ENCODE measurements at regions not wholly inside any gene's neighbourhood (a gene's known extent, or its start where the extent isn't known, plus 50 kb on each side); places are given as distances from the start of the nearest gene placed in this dataset.

GRCh38 chr3:75242012-75242735 is 422.0 kb upstream of the FRG2C start:
- no peak for ATAC-seq (ENCODE audit: low read depth)
- in situ Hi-C loops (cut with MboI; ENCODE audit: low sequenced_read_pairs), result no loop called here
- Histone ChIP-seq H3K79me1 (ENCODE audit: low read depth in 1 of 2, low read length in 2 of 2) (no peaks in the 10 kb centered on the region), H3K4me3 (ENCODE audit: insufficient read depth, low read depth, low read length) (no peak overlapping the region), H3K27me3 (ENCODE audit: control insufficient read depth, insufficient read depth, low read length) (no peaks in the 10 kb centered on the region), H3K4ac (ENCODE audit: low read depth, low read length) (no peak overlapping the region), H2BK15ac (ENCODE audit: low read depth, low read length) (no peak overlapping the region), H3K23ac (ENCODE audit: low read depth, low read length) (no peak overlapping the region), H2AFZ (replicated peaks; ENCODE audit: low read length, poor library complexity) (no peak overlapping the region), H3K14ac (replicated peaks; ENCODE audit: low read depth, low read length) (no peak overlapping the region), H3K27ac (ENCODE audit: insufficient read depth, low read length) (no peak overlapping the region), H3K36me3 (ENCODE audit: control insufficient read depth, insufficient read depth, low read length) (no peaks in the 10 kb centered on the region), H2BK5ac (ENCODE audit: low read depth, low read length, poor library complexity, severe bottlenecking) (no peak overlapping the region), H2BK120ac (ENCODE audit: low read depth, low read length) (no peak overlapping the region), H3K4me1 (ENCODE audit: control insufficient read depth, insufficient read depth, low read length) (no peaks in the 10 kb centered on the region), H4K91ac (ENCODE audit: insufficient read depth, low read depth, low read length) (no peak overlapping the region), H4K8ac (ENCODE audit: low read depth in 2 of 2, low read length in 2 of 2) (no peak overlapping the region), H3K9me1 (ENCODE audit: insufficient read depth, low read length) (no peaks in the 10 kb centered on the region), H3K9me3 (ENCODE audit: control insufficient read depth, insufficient read depth, low read length) (no peaks in the 10 kb centered on the region), H4K20me1 (ENCODE audit: insufficient read depth, low read length) (no peaks in the 10 kb centered on the region), H2BK20ac (ENCODE audit: low read depth, low read length) (no peak overlapping the region), H2AK9ac (replicated peaks; ENCODE audit: low read depth, low read length, poor library complexity) (no peak overlapping the region), H3K4me2 (ENCODE audit: low read depth, low read length) (no peak overlapping the region), H3K18ac (ENCODE audit: low read depth, low read length) (no peak overlapping the region), H3K56ac (ENCODE audit: extremely low read depth, insufficient read depth, low read length) (no peak overlapping the region), H2AK5ac (ENCODE audit: low read depth, low read length) (no peak overlapping the region), H4K5ac (ENCODE audit: low read depth, low read length) (no peak overlapping the region), H3K9ac (ENCODE audit: low read depth, low read length) (no peak overlapping the region)
- TF ChIP-seq CTCF (conservative IDR thresholded peaks at IDR 0.05; ENCODE audit: low read depth, low read length) (no peak), MAFK (IDR thresholded peaks at IDR 0.05; ENCODE audit: low read depth, low read length) (no peak), FOS (IDR thresholded peaks at IDR 0.05; ENCODE audit: low read depth, low read length) (no peak), MXI1 (IDR thresholded peaks at IDR 0.05; ENCODE audit: borderline replicate concordance, low read depth, low read length) (no peak), RFX5 (IDR thresholded peaks at IDR 0.05; ENCODE audit: low read depth, low read length) (no peak), RCOR1 (IDR thresholded peaks at IDR 0.05; ENCODE audit: insufficient replicate concordance, low read length) (no peak), SMC3 (IDR thresholded peaks at IDR 0.05; ENCODE audit: low read depth, low read length) (no peak), POLR2A (IDR thresholded peaks at IDR 0.05; ENCODE audit: low read depth, low read length) (no peak), MAZ (IDR thresholded peaks at IDR 0.05; ENCODE audit: borderline replicate concordance, low read depth, low read length) (no peak), RAD21 (IDR thresholded peaks at IDR 0.05; ENCODE audit: low read length) (no peak), NFE2L2 (IDR thresholded peaks at IDR 0.05; ENCODE audit: low read depth, low read length) (no peak), CEBPB (IDR thresholded peaks at IDR 0.05; ENCODE audit: low read depth, low read length) (no peak), CHD1 (IDR thresholded peaks at IDR 0.05; ENCODE audit: low read depth, low read length) (no peak), BHLHE40 (IDR thresholded peaks at IDR 0.05; ENCODE audit: low read depth, low read length) (no peak), USF2 (IDR thresholded peaks at IDR 0.05; ENCODE audit: low read depth, low read length) (no peak), ELK1 (IDR thresholded peaks at IDR 0.05; ENCODE audit: borderline replicate concordance, low read depth, low read length) (no peak)
- no CpG with 5 or more reads among the region's 4 CpGs for WGBS, 2 experiments (ENCODE audit: extremely low coverage in 2 of 2, insufficient read length in 1 of 2)
- ChIA-PET CTCF (no interaction called here), POLR2A (ENCODE audit: unreplicated experiment) (no interaction called here)
- DNase-seq, result no peak
- dilution Hi-C loops (cut with HindIII; ENCODE audit: low sequenced_read_pairs, unreplicated experiment), result no loop called here
- intact Hi-C loops (cut with micrococcal nuclease), result no loop called here
- BruUV-seq (replicated peaks), result no TSS peak

Measured in IMR-90 (cell line).